ENCODE measurements at regions not wholly inside any gene's neighbourhood (a gene's known extent, or its start where the extent isn't known, plus 50 kb on each side); places are given as distances from the start of the nearest gene placed in this dataset.
"Not testable (repeated sequence)": the region's sequence is repeated elsewhere in the genome, so short reads cannot be mapped to it uniquely, and the experiment has no call there.

GRCh38 chr9:39559384-39559783, 203.9 kb downstream of the SPATA31A1 start:
- H3K23ac ChIP-seq (ENCODE audit: low read length in 2 of 2); H3K9ac ChIP-seq (ENCODE audit: low read length); H3K18ac ChIP-seq (ENCODE audit: low read depth in 1 of 2, low read length in 2 of 2); H3K4me3 ChIP-seq (ENCODE audit: insufficient read depth in 1 of 2, low read depth in 1 of 2, low read length in 2 of 2); H2BK15ac ChIP-seq (ENCODE audit: low read depth, poor library complexity, severe bottlenecking); H3K4me2 ChIP-seq (ENCODE audit: low read length, poor library complexity, severe bottlenecking); DNase-seq; H3K9me3 ChIP-seq (ENCODE audit: control insufficient read depth, low read length); H3K79me1 ChIP-seq (replicated peaks; ENCODE audit: low read length, poor library complexity, severe bottlenecking); H3K4me1 ChIP-seq (ENCODE audit: control insufficient read depth, insufficient read depth, low read depth, low read length); H2AK5ac ChIP-seq (ENCODE audit: low read length, severe bottlenecking); H2AFZ ChIP-seq (ENCODE audit: low read depth, low read length); H3K27me3 ChIP-seq (ENCODE audit: control insufficient read depth in 1 of 2, insufficient read depth in 1 of 2, low read length in 2 of 2); H3K36me3 ChIP-seq (ENCODE audit: control insufficient read depth in 1 of 2, insufficient read depth in 2 of 2, low read depth in 1 of 2, low read length in 2 of 2); H3K4ac ChIP-seq (ENCODE audit: low read depth in 1 of 2, low read length in 2 of 2); H2BK12ac ChIP-seq (ENCODE audit: low read length in 2 of 2); H2BK5ac ChIP-seq (ENCODE audit: low read depth, low read length, poor library complexity, severe bottlenecking); H3K27ac ChIP-seq (ENCODE audit: low read length, poor library complexity, severe bottlenecking); H4K91ac ChIP-seq (ENCODE audit: low read length); H4K8ac ChIP-seq (ENCODE audit: low read length); H3K14ac ChIP-seq (ENCODE audit: low read length in 2 of 2); H2BK120ac ChIP-seq (ENCODE audit: low read depth, low read length): not testable (repeated sequence)
- WGBS, result 90% methylated on average over 4 of the region's 8 CpGs

- not testable (repeated sequence) for H3K4me3 ChIP-seq (ENCODE audit: insufficient read depth in 1 of 2, low read depth in 1 of 2, low read length in 2 of 2); H3K36me3 ChIP-seq (ENCODE audit: control insufficient read depth in 1 of 2, insufficient read depth in 2 of 2, low read depth in 1 of 2, low read length in 2 of 2); H3K27me3 ChIP-seq (ENCODE audit: control insufficient read depth in 1 of 2, insufficient read depth in 1 of 2, low read length in 2 of 2); H4K91ac ChIP-seq (ENCODE audit: low read length); H3K4ac ChIP-seq (ENCODE audit: low read depth in 1 of 2, low read length in 2 of 2); H3K9me3 ChIP-seq (ENCODE audit: control insufficient read depth, low read length); H2BK15ac ChIP-seq (ENCODE audit: low read depth, poor library complexity, severe bottlenecking); H2BK120ac ChIP-seq (ENCODE audit: low read depth, low read length); H3K9ac ChIP-seq (ENCODE audit: low read length); H2BK12ac ChIP-seq (ENCODE audit: low read length in 2 of 2); H2AFZ ChIP-seq (ENCODE audit: low read depth, low read length); H3K18ac ChIP-seq (ENCODE audit: low read depth in 1 of 2, low read length in 2 of 2); H3K4me2 ChIP-seq (ENCODE audit: low read length, poor library complexity, severe bottlenecking); H4K8ac ChIP-seq (ENCODE audit: low read length); H3K79me1 ChIP-seq (replicated peaks; ENCODE audit: low read length, poor library complexity, severe bottlenecking); H2BK5ac ChIP-seq (ENCODE audit: low read depth, low read length, poor library complexity, severe bottlenecking); H3K14ac ChIP-seq (ENCODE audit: low read length in 2 of 2); DNase-seq; H3K4me1 ChIP-seq (ENCODE audit: control insufficient read depth, insufficient read depth, low read depth, low read length); H2AK5ac ChIP-seq (ENCODE audit: low read length, severe bottlenecking); H3K27ac ChIP-seq (ENCODE audit: low read length, poor library complexity, severe bottlenecking); H3K23ac ChIP-seq (ENCODE audit: low read length in 2 of 2)
- WGBS, result no CpG with 5 or more reads among the region's 6 CpGs
These were observed 211.3 kb downstream of the SPATA31A1 start for GRCh38 chr9:39566782-39567181.

DNA sequence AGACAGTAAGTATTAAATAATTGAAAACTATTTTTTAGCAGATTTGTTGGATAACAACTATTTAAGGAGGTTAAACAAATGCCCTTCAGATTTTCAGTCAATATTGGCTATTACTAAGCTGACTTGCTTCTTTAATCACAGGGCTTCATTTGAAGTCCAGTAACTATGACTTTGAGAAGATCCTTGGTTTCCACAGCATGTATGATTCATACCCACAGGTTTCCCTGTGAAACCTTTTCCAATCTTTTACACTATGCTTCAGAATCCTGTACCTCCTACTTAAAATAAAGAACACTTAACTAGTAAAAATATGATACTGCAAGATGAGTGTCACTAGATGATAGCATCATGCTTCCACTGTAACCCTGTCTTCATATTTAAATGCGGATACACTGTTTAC, 211.9 kb downstream of the SPATA31A1 start:
- H2BK5ac ChIP-seq (ENCODE audit: low read depth, low read length, poor library complexity, severe bottlenecking); H3K27me3 ChIP-seq (ENCODE audit: control insufficient read depth in 1 of 2, insufficient read depth in 1 of 2, low read length in 2 of 2); H3K9ac ChIP-seq (ENCODE audit: low read length); H2BK15ac ChIP-seq (ENCODE audit: low read depth, poor library complexity, severe bottlenecking); H3K9me3 ChIP-seq (ENCODE audit: control insufficient read depth, low read length); H2BK12ac ChIP-seq (ENCODE audit: low read length in 2 of 2); H3K36me3 ChIP-seq (ENCODE audit: control insufficient read depth in 1 of 2, insufficient read depth in 2 of 2, low read depth in 1 of 2, low read length in 2 of 2); H3K14ac ChIP-seq (ENCODE audit: low read length in 2 of 2); H3K4me2 ChIP-seq (ENCODE audit: low read length, poor library complexity, severe bottlenecking); H3K79me1 ChIP-seq (replicated peaks; ENCODE audit: low read length, poor library complexity, severe bottlenecking); H4K8ac ChIP-seq (ENCODE audit: low read length); H2AK5ac ChIP-seq (ENCODE audit: low read length, severe bottlenecking); DNase-seq; H3K18ac ChIP-seq (ENCODE audit: low read depth in 1 of 2, low read length in 2 of 2); H3K4me3 ChIP-seq (ENCODE audit: insufficient read depth in 1 of 2, low read depth in 1 of 2, low read length in 2 of 2); H2BK120ac ChIP-seq (ENCODE audit: low read depth, low read length); H2AFZ ChIP-seq (ENCODE audit: low read depth, low read length); H3K4ac ChIP-seq (ENCODE audit: low read depth in 1 of 2, low read length in 2 of 2); H4K91ac ChIP-seq (ENCODE audit: low read length); H3K4me1 ChIP-seq (ENCODE audit: control insufficient read depth, insufficient read depth, low read depth, low read length); H3K27ac ChIP-seq (ENCODE audit: low read length, poor library complexity, severe bottlenecking); H3K23ac ChIP-seq (ENCODE audit: low read length in 2 of 2): not testable (repeated sequence)
- WGBS, result 100% methylated on average over 1 of the region's 1 CpG

DNA sequence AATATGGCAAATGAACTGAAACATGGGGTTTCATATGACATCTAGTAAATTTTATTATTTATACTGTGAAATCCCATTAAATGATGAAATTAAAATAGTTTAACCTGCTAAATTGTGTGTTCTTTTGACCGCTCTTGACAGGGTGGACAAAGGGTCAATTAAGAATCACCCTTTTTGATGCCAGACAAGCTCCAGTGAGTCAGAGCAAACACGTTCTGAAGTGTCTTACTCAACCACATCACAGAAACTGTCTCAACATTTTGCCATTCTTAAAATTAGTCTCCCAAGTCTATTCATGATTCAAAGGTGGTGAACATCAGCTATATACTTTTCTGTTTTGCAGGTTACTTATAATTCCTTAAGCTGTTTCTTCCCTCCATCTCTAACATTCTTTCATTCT, 213.4 kb downstream of the SPATA31A1 start:
- H3K9ac ChIP-seq (ENCODE audit: low read length); H3K27ac ChIP-seq (ENCODE audit: low read length, poor library complexity, severe bottlenecking); H3K27me3 ChIP-seq (ENCODE audit: control insufficient read depth in 1 of 2, insufficient read depth in 1 of 2, low read length in 2 of 2); H4K91ac ChIP-seq (ENCODE audit: low read length); H2AFZ ChIP-seq (ENCODE audit: low read depth, low read length); H3K23ac ChIP-seq (ENCODE audit: low read length in 2 of 2); H3K4me2 ChIP-seq (ENCODE audit: low read length, poor library complexity, severe bottlenecking); H2AK5ac ChIP-seq (ENCODE audit: low read length, severe bottlenecking); H2BK5ac ChIP-seq (ENCODE audit: low read depth, low read length, poor library complexity, severe bottlenecking); H3K4me1 ChIP-seq (ENCODE audit: control insufficient read depth, insufficient read depth, low read depth, low read length); H3K36me3 ChIP-seq (ENCODE audit: control insufficient read depth in 1 of 2, insufficient read depth in 2 of 2, low read depth in 1 of 2, low read length in 2 of 2); H3K4ac ChIP-seq (ENCODE audit: low read depth in 1 of 2, low read length in 2 of 2); H3K18ac ChIP-seq (ENCODE audit: low read depth in 1 of 2, low read length in 2 of 2); H2BK12ac ChIP-seq (ENCODE audit: low read length in 2 of 2); H4K8ac ChIP-seq (ENCODE audit: low read length); H3K9me3 ChIP-seq (ENCODE audit: control insufficient read depth, low read length); DNase-seq; H3K79me1 ChIP-seq (replicated peaks; ENCODE audit: low read length, poor library complexity, severe bottlenecking); H3K14ac ChIP-seq (ENCODE audit: low read length in 2 of 2); H2BK120ac ChIP-seq (ENCODE audit: low read depth, low read length); H3K4me3 ChIP-seq (ENCODE audit: insufficient read depth in 1 of 2, low read depth in 1 of 2, low read length in 2 of 2); H2BK15ac ChIP-seq (ENCODE audit: low read depth, poor library complexity, severe bottlenecking): not testable (repeated sequence)
- WGBS, result no CpG with 5 or more reads among the region's 2 CpGs

All from mesenchymal stem cell (in vitro differentiated cells and primary cell).